GM18507 (cell line): ENCODE measurements at regions not wholly inside any gene's neighbourhood (a gene's known extent, or its start where the extent isn't known, plus 50 kb on each side); places are given as distances from the start of the nearest gene placed in this dataset.

Source experiments
- DNase-seq: peaks from one replicate; pipeline ENCODE4 v3.0.0; 2011; ENCODE audit warnings: low read depth; ENCODE audit not compliant: insufficient read length; ENCODE audit errors: extremely low spot score
- FAIRE-seq: peaks from 2 replicates; lab custom pipeline; 2011; peaks lifted over from hg19 to GRCh38; lab: Jason Lieb, UNC

- no peak for FAIRE-seq
- DNase-seq = no peak
Measured at GRCh38 chr4:164485136-164485535, 268.8 kb upstream of the SMIM31 start.

GRCh38 chr4:164488114-164488513 lies 265.8 kb upstream of the SMIM31 start:
- no peak for FAIRE-seq
- DNase-seq = no peak

GRCh38 chr4:164501074-164501473 lies 252.9 kb upstream of the SMIM31 start:
- DNase-seq (no peak), FAIRE-seq (no peak)

GRCh38 chr4:164503874-164504273 lies 250.1 kb upstream of the SMIM31 start:
- DNase-seq = no peak
- no peak for FAIRE-seq

- no peak for FAIRE-seq
- DNase-seq = no peak
Measured at GRCh38 chr4:164508097-164508496, 245.8 kb upstream of the SMIM31 start.

- FAIRE-seq (no peak), DNase-seq (no peak)
Measured at GRCh38 chr4:164508771-164509170, 245.2 kb upstream of the SMIM31 start.

- no peak for DNase-seq
- FAIRE-seq = no peak
Measured at GRCh38 chr4:164509951-164510350, 244.0 kb upstream of the SMIM31 start.

GRCh38 chr4:164512124-164512523 lies 241.8 kb upstream of the SMIM31 start:
- FAIRE-seq (no peak), DNase-seq (no peak)

- DNase-seq = no peak
- no peak for FAIRE-seq
Measured at GRCh38 chr4:164514765-164515164, 239.2 kb upstream of the SMIM31 start.

- DNase-seq = no peak
- FAIRE-seq = no peak
Measured at GRCh38 chr4:164524789-164525188, 229.1 kb upstream of the SMIM31 start.

GRCh38 chr4:164526933-164527583 lies 226.9 kb upstream of the SMIM31 start:
- FAIRE-seq (no peak), DNase-seq (no peak)

- DNase-seq (no peak), FAIRE-seq (no peak)
Measured at GRCh38 chr4:164529058-164529457, 224.9 kb upstream of the SMIM31 start.

GRCh38 chr4:164529486-164529885 lies 224.4 kb upstream of the SMIM31 start:
- DNase-seq (no peak), FAIRE-seq (no peak)

- no peak for FAIRE-seq
- no peak for DNase-seq
Measured at GRCh38 chr4:164531336-164531735, 222.6 kb upstream of the SMIM31 start.

- no peak for FAIRE-seq
Measured at GRCh38 chr4:164536814-164537213, 217.1 kb upstream of the SMIM31 start.

GRCh38 chr4:164538097-164538496 lies 215.8 kb upstream of the SMIM31 start:
- no peak for DNase-seq
- FAIRE-seq = no peak

More at GRCh38 chr4:164536814-164537213, 217.1 kb upstream of the SMIM31 start:
- DNase-seq = no peak

- FAIRE-seq (no peak), DNase-seq (no peak)
Measured at GRCh38 chr4:164540987-164541386, 212.9 kb upstream of the SMIM31 start.

GRCh38 chr4:164542431-164542830 lies 211.5 kb upstream of the SMIM31 start:
- DNase-seq (no peak), FAIRE-seq (no peak)

- FAIRE-seq (no peak), DNase-seq (no peak)
Measured at GRCh38 chr4:164550989-164551712, 202.8 kb upstream of the SMIM31 start.

- no peak for DNase-seq
- no peak for FAIRE-seq
Measured at GRCh38 chr4:164551713-164552040, 202.3 kb upstream of the SMIM31 start.

- FAIRE-seq (no peak), DNase-seq (no peak)
Measured at GRCh38 chr4:164571593-164572390, 182.1 kb upstream of the SMIM31 start.
